Right atrium auricular region (tissue), 2 donors: ENCODE measurements at regions not wholly inside any gene's neighbourhood (a gene's known extent, or its start where the extent isn't known, plus 50 kb on each side); places are given as distances from the start of the nearest gene placed in this dataset.

Experiments
- DNase-seq: peaks from one replicate; pipeline ENCODE4 v3.0.0-alpha.2; 2019; ENCODE audit warnings: low spot score
- H3K27ac ChIP-seq, 2 donors: fragments of 200-600 bp; sonication (generic); 1 replicate in 1 of 2; 2 replicates in 1 of 2; pipeline ENCODE4 v1.5.1; 2016 to 2019
- H3K27me3 ChIP-seq, 2 donors: fragments of 200-600 bp; sonication (generic); one replicate each; pipeline versions ENCODE4 v1.5.1 to v1.6.0; 2017 to 2019
- H3K36me3 ChIP-seq: fragments of 200-600 bp; sonication (generic); one replicate; pipeline ENCODE4 v1.5.1; 2016
- H3K4me1 ChIP-seq, 2 donors: fragments of 200-600 bp; sonication (generic); one replicate each; pipeline versions ENCODE4 v1.5.1 to v1.6.0; 2017 to 2019
- H3K4me3 ChIP-seq, 2 donors: fragments of 200-600 bp; sonication (generic); 1 replicate in 1 of 2; 2 replicates in 1 of 2; pipeline ENCODE4 v1.5.1; 2017 to 2019; ENCODE audit warnings: mild to moderate bottlenecking in 1 of 2, moderate library complexity in 1 of 2
- H3K9me3 ChIP-seq, 2 donors: fragments of 200-600 bp; sonication (generic); one replicate each; pipeline ENCODE4 v1.5.1; 2019
- CTCF ChIP-seq, 2 donors: fragments of 200-600 bp; sonication (generic); IDR thresholded peaks; one replicate each; pipeline ENCODE4 v1.5.1; 2019; ENCODE audit warnings: antibody characterized with exemption in 2 of 2

- Histone ChIP-seq H3K36me3 (no peaks in the 10 kb centered on the region), H3K4me3 (no peak overlapping the region), H3K27ac (no peak overlapping the region), H3K9me3 (no peaks in the 10 kb centered on the region), H3K27me3 (no peaks in the 10 kb centered on the region), H3K4me1 (no peaks in the 10 kb centered on the region)
- TF ChIP-seq CTCF (IDR thresholded peaks at IDR 0.05), result no peak
- no peak for DNase-seq
Observed at GRCh38 chr2:211259831-211260476, 703.6 kb downstream of the CPS1 start.

- TF ChIP-seq CTCF (IDR thresholded peaks at IDR 0.05), result no peak
- H3K27ac ChIP-seq, result no peak overlapping the region
- no peak for DNase-seq
Observed at GRCh38 chr2:211270257-211270656, 713.9 kb downstream of the CPS1 start.

GRCh38 chr2:211281430-211282073 is 725.2 kb downstream of the CPS1 start:
- H3K27me3 ChIP-seq, result no peaks in the 10 kb centered on the region
- TF ChIP-seq CTCF (IDR thresholded peaks at IDR 0.05), result no peak
- H3K36me3 ChIP-seq, result no peaks in the 10 kb centered on the region
- H3K4me1 ChIP-seq, result no peaks in the 10 kb centered on the region
- DNase-seq, result no peak
- H3K9me3 ChIP-seq, result no peaks in the 10 kb centered on the region
- H3K4me3 ChIP-seq, result no peak overlapping the region
- no peak overlapping the region for H3K27ac ChIP-seq

More at GRCh38 chr2:211270257-211270656, 713.9 kb downstream of the CPS1 start:
- H3K9me3 ChIP-seq, result no peaks in the 10 kb centered on the region
- no peaks in the 10 kb centered on the region for H3K4me1 ChIP-seq
- no peaks in the 10 kb centered on the region for H3K36me3 ChIP-seq
- H3K27me3 ChIP-seq, result no peaks in the 10 kb centered on the region
- no peak overlapping the region for H3K4me3 ChIP-seq

- H3K9me3 ChIP-seq, result no peaks in the 10 kb centered on the region
- no peak for DNase-seq
- no peak for TF ChIP-seq CTCF (IDR thresholded peaks at IDR 0.05)
- no peaks in the 10 kb centered on the region for H3K4me1 ChIP-seq
- H3K27ac ChIP-seq, result no peak overlapping the region
- H3K36me3 ChIP-seq, result no peaks in the 10 kb centered on the region
- no peak overlapping the region for H3K4me3 ChIP-seq
- H3K27me3 ChIP-seq, result no peaks in the 10 kb centered on the region
Observed at GRCh38 chr2:211302676-211303075, 746.3 kb downstream of the CPS1 start.

GRCh38 chr2:211306929-211307328 is 750.5 kb downstream of the CPS1 start:
- no peak for DNase-seq
- no peak for TF ChIP-seq CTCF (IDR thresholded peaks at IDR 0.05)

More at GRCh38 chr2:211306929-211307328, 750.5 kb downstream of the CPS1 start:
- Histone ChIP-seq H3K36me3 (no peaks in the 10 kb centered on the region), H3K4me1 (no peaks in the 10 kb centered on the region), H3K4me3 (no peak overlapping the region), H3K27ac (no peak overlapping the region), H3K9me3 (no peaks in the 10 kb centered on the region), H3K27me3 (no peaks in the 10 kb centered on the region)
